GM12872 (cell line): ENCODE measurements at regions not wholly inside any gene's neighbourhood (a gene's known extent, or its start where the extent isn't known, plus 50 kb on each side); places are given as distances from the start of the nearest gene placed in this dataset.

Experiments used
- CTCF ChIP-seq: IDR thresholded peaks from 3 replicates; pipeline ENCODE4 v1.5.1; 2011; ENCODE audit warnings: low read depth, mild to moderate bottlenecking, low read length, moderate library complexity; ENCODE audit not compliant: insufficient read depth

DNA sequence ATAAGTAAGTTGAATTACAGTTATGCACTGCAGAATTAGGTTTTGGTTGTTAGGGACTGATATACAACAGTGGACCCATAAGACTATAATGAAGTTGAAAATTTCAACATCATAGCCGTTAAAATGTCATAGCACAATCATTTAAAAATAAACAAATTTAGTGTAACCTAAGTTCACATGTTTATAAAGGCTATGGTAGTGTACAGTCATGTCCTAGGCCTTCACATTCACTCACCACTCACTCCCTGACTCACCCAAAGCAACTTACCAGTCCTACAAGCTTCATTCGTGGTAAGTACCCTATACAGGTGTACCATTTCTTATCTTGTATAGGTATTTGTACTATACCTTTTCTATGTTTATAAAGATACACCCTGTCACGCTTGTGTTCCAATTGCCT is 113.7 kb downstream of the RAB11FIP2 start:
- no peak for TF ChIP-seq CTCF

- no peak for TF ChIP-seq CTCF
Measured at GRCh38 chr10:117934477-117934876, 112.3 kb downstream of the RAB11FIP2 start.

DNA sequence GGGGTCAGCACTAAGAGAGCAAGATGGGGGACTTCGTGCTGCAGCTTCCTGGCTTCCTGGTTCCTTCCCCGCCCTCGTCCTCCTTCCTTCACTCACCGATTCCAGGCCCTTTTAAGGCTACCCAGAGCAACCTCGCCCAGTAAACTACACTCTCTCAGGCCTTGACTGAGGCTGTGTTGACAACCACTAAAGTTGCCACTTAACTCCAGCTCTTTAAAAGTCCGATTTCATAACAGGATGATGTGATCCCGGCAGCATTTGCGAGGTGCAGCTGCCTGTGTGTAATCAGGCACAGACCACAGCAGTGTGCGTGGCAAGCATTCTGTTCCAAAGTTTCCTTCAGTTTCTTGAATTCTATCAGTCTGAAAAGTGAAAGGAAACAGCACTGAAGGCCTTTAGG is 110.6 kb downstream of the RAB11FIP2 start:
- no peak for TF ChIP-seq CTCF

- no peak for TF ChIP-seq CTCF
Measured at GRCh38 chr10:117936566-117936965, 110.2 kb downstream of the RAB11FIP2 start.

DNA sequence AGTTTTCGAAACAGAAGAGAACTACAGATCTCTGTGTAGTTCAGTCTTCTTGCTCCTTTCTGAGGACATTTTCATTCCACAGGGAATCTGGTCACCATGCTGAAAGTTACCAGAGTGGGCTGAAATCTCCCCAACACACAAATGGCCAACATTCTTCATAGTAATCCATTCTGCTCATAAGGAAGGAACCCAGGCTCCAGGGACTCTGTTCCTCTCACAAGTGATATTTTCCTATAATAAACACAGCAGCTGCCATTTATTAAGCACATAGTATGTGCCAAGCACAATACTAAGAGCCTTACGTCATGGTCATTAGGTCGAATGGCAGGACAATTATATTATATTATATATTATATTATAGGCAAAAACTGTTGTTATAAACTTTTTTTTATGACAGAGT is 109.8 kb downstream of the RAB11FIP2 start:
- no peak for TF ChIP-seq CTCF

DNA sequence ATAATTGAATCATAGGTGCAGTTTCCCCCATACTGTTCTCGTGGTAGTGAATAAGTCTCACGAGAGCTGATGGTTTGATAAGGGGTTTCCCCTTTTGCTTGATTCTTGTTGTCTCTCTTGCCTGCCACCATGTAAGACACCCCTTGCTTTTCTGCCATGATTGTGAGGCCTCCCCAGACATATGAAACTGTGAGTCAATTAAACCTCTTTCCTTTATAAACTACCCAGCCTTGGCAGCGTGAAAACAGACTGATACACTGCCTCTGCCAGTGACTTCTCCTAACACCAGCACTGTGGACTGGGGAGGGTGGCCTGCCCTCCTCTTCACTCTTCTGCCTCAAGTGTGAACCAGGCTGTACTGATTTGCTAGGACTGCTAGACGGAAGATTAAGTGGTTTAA is 108.6 kb downstream of the RAB11FIP2 start:
- no peak for TF ChIP-seq CTCF

- no peak for TF ChIP-seq CTCF
Measured at GRCh38 chr10:117942226-117942625, 104.5 kb downstream of the RAB11FIP2 start.
